ENCODE measurements at regions not wholly inside any gene's neighbourhood (a gene's known extent, or its start where the extent isn't known, plus 50 kb on each side); places are given as distances from the start of the nearest gene placed in this dataset.

DNA sequence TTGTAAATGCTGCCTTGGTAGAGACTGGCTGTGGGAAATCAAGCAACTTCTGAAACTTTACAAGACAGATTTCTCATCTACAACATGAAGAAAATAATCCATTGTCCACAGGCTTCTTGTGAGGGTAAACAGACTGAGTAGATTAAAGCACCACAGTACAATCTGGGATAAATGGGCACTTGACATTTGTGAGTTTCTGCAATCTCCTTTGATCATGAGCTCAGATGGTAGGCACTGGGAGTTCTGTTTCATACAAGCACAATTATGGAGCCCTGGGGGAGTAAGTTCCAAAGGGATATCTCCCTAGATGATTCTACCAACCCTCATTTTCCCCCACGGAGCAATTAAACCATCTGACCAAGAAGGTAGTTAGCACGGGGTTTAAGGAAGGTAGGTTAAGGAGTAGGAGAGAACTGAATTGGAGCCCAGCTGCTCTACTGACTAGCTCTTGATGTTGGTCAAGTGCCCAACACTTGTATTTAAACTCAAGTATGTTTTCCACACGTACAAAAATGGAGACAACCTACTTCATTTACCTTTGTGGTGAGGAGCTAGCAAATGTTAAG is 479.5 kb upstream of the TNC start:
- TF ChIP-seq, protein P1, sequence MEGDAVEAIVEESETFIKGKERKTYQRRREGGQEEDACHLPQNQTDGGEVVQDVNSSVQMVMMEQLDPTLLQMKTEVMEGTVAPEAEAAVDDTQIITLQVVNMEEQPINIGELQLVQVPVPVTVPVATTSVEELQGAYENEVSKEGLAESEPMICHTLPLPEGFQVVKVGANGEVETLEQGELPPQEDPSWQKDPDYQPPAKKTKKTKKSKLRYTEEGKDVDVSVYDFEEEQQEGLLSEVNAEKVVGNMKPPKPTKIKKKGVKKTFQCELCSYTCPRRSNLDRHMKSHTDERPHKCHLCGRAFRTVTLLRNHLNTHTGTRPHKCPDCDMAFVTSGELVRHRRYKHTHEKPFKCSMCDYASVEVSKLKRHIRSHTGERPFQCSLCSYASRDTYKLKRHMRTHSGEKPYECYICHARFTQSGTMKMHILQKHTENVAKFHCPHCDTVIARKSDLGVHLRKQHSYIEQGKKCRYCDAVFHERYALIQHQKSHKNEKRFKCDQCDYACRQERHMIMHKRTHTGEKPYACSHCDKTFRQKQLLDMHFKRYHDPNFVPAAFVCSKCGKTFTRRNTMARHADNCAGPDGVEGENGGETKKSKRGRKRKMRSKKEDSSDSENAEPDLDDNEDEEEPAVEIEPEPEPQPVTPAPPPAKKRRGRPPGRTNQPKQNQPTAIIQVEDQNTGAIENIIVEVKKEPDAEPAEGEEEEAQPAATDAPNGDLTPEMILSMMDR (IDR thresholded peaks at IDR 0.05), result no peak
- TF ChIP-seq KDM1A (IDR thresholded peaks at IDR 0.05; ENCODE audit: low read depth) (no peak), RCOR1 (IDR thresholded peaks at IDR 0.05; ENCODE audit: low read depth, low read length) (no peak), CEBPB (IDR thresholded peaks at IDR 0.05) (no peak), RARB (CRISPR knock-in tag; IDR thresholded peaks at IDR 0.05) (no peak), ZFP36 (IDR thresholded peaks at IDR 0.05; ENCODE audit: borderline replicate concordance, partially characterized antibody) (no peak), FOSL2 (IDR thresholded peaks at IDR 0.05) (no peak), FOSL2 (CRISPR knock-in tag; IDR thresholded peaks at IDR 0.05) (no peak)
- TF ChIP-seq, protein P2, sequence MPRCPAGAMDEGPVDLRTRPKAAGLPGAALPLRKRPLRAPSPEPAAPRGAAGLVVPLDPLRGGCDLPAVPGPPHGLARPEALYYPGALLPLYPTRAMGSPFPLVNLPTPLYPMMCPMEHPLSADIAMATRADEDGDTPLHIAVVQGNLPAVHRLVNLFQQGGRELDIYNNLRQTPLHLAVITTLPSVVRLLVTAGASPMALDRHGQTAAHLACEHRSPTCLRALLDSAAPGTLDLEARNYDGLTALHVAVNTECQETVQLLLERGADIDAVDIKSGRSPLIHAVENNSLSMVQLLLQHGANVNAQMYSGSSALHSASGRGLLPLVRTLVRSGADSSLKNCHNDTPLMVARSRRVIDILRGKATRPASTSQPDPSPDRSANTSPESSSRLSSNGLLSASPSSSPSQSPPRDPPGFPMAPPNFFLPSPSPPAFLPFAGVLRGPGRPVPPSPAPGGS (IDR thresholded peaks at IDR 0.05), result no peak
